Activated naive CD8-positive, alpha-beta T cell treated with anti-CD3 and anti-CD28 coated beads, Interleukin-2, amount 50 U/mL, for 24 hours (primary cell): ENCODE measurements at regions not wholly inside any gene's neighbourhood (a gene's known extent, or its start where the extent isn't known, plus 50 kb on each side); places are given as distances from the start of the nearest gene placed in this dataset.

Experiments
- ATAC-seq: fragments of 150-1000 bp; cut with Tn5 transposase; one replicate; pipeline ENCODE4 v1.10.0; 2021
- DNase-seq: peaks from one replicate; pipeline ENCODE4 v3.0.0; 2021
- H3K27ac Mint-ChIP-seq: one replicate; pipeline ENCODE4 v1.8.0; 2021; ENCODE audit warnings: mild to moderate bottlenecking, mixed read lengths
- H3K27me3 Mint-ChIP-seq: one replicate; pipeline ENCODE4 v1.8.0; 2021; ENCODE audit warnings: mixed read lengths
- H3K36me3 Mint-ChIP-seq: one replicate; pipeline ENCODE4 v1.8.0; 2021; ENCODE audit warnings: low read depth, mixed read lengths
- H3K4me1 Mint-ChIP-seq: one replicate; pipeline ENCODE4 v1.8.0; 2021; ENCODE audit warnings: mixed read lengths
- H3K4me3 Mint-ChIP-seq: one replicate; pipeline ENCODE4 v1.8.0; 2021; ENCODE audit warnings: mild to moderate bottlenecking, moderate library complexity, mixed read lengths
- H3K9me3 Mint-ChIP-seq: one replicate; pipeline ENCODE4 v1.8.0; 2021; ENCODE audit warnings: mixed read lengths

DNA sequence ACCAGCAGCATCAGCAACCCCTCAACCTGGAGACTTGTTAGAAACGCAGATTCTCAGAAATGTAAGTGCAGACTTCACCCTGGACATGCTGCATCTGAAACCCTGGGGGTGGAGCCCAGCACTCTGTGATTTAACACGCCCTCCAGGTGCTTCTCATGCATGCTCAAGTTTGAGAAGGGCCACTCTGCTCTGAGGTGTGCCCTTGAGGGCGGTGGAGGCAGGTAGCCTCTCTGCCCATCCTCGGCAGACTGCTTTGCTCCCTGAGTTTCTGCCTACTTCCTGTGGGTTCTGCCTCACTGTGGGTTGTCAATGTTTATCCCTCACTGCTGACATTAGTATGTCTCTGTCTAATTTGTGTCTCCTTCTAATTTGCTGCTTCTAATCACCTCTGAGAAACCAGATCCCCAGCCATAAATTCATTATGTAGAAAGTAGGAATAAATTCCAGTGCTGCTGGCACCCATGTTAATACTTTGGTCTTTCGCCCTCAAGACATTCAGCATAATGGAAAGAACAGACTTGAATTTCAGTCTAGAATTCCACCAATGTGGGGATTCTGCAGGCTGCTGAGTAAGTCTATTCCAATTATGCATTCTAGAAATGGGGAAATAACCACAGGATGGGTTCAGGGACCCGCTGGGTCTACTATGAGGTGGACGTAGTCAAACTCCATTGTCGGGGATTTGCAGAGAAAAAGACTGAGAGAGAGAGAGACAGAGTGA is 51.3 kb upstream of the CYSLTR2 start:
- peaks cover 11% of the 10 kb centered on the region for H3K9me3 Mint-ChIP-seq
- peaks cover 3% of the 10 kb centered on the region for H3K27me3 Mint-ChIP-seq
- DNase-seq, result no peak
- H3K36me3 Mint-ChIP-seq, result no peaks in the 10 kb centered on the region
- H3K4me3 Mint-ChIP-seq, result no peak overlapping the region
- peaks cover 11% of the 10 kb centered on the region for H3K4me1 Mint-ChIP-seq
- H3K27ac Mint-ChIP-seq, result no peak overlapping the region
- no peak for ATAC-seq

- Mint-ChIP-seq H3K27ac (no peak overlapping the region), H3K4me3 (no peak overlapping the region), H3K4me1 (peaks cover 11% of the 10 kb centered on the region), H3K9me3 (peaks cover 18% of the 10 kb centered on the region), H3K36me3 (no peaks in the 10 kb centered on the region), H3K27me3 (peaks cover 3% of the 10 kb centered on the region)
- no peak for DNase-seq
- no peak for ATAC-seq
Observed at GRCh38 chr13:48603375-48603774, 50.4 kb upstream of the CYSLTR2 start.
